NOMO-1 treated with dmso at 0.1 percent for 144 hours (cell line): ENCODE measurements at regions not wholly inside any gene's neighbourhood (a gene's known extent, or its start where the extent isn't known, plus 50 kb on each side); places are given as distances from the start of the nearest gene placed in this dataset.

Experiments
- DNase-seq: peaks from one replicate; lab custom pipeline; 2025; ENCODE audit not compliant: unreplicated experiment; lab: John Stamatoyannopoulos, UW

DNA sequence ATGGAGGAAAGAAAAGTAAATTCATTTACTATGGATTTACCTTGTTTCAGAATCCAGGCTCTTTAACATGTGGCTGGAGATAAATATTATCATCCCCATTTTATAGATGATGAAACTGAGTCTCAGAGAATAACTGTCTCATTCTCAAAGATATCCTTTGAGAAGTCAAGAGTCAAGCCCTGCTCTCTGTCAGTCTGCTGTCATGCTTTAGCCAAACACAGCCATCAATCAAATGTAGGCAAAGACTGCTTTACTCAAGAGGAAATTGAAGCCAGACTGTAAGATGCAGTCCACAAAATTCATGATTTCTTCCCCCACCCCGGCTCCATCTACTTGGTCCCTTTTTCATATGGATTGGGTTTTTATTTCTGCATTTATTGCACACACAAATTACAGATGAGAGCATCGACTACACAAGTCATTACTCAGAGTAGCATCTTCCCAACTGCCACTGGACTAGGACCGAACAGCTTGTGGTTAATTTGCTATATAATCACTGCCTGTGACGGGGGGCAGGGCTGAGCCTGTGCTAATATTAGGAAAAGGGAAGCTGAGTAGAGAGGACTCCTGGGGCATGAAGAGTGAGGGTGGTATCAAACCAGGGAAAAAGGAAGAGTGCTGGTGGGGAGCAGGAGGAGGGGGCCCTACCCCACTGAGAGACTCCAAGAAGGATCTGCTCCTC, 102.7 kb upstream of the TOP1 start:
- DNase-seq, result peak; percentile 53

GRCh38 chr20:40926928-40927327, 101.7 kb upstream of the TOP1 start:
- DNase-seq, result no peak

DNA sequence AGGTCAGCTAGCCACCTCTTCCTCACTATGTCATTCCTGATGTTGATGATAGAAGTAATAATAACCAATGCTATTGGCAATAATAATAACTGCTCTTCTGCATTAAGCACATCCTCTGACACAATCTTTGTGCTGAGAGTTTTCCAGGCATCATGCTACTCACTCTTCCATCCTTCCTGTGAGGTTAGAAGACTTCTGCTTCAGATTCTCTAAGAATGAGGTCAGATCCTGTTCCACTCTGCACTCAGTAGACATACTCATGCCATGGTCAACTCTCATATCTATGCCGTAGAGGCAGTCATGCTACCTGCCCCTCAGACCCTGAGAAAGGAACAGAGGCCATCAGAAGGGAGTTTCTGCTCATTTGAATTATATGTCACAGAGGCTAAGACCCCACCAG, 98.1 kb upstream of the TOP1 start:
- DNase-seq, result no peak

- DNase-seq, result no peak
Measured at GRCh38 chr20:40931410-40932044, 97.1 kb upstream of the TOP1 start.

DNA sequence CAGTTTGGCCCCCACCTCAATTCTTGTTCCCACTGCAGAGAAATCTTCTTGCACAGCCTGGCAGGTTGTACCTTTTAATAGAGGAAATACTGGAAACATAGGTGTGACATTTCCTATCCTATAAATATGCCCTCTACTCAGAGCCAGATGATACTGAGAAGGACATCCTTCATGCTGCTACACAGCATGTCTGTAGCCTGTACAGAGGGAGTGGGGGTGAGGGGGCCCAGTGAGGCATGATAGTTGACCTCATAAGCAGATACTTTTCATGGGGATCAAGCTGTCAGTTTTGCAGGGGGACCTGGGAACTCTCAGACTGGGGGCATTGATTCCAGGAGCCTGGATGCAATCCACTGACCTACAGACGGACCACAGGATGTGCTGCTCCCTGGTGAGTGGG, 96.2 kb upstream of the TOP1 start:
- DNase-seq, result no peak

- no peak for DNase-seq
Measured at GRCh38 chr20:40933758-40934157, 94.9 kb upstream of the TOP1 start.

- DNase-seq, result no peak
Measured at GRCh38 chr20:40938020-40938419, 90.6 kb upstream of the TOP1 start.

DNA sequence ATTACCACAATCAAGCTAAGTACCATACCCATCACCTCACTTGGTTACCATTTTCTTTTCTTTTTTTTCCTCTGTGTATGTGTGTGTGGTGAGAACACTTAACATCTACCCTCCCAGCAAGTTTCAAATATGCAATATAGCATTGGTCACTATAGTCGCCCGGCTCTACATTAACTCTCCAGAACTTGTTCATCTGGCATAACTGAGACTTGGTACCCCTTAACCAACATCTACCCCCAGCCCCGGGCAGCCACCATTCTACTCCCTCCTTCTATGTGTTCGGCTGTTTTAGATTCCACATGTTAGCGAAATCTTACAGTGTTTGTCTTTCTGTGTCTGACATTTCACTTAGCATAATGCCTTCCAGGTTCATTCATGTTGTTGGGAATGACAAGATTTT, 89.0 kb upstream of the TOP1 start:
- DNase-seq, result no peak

DNA sequence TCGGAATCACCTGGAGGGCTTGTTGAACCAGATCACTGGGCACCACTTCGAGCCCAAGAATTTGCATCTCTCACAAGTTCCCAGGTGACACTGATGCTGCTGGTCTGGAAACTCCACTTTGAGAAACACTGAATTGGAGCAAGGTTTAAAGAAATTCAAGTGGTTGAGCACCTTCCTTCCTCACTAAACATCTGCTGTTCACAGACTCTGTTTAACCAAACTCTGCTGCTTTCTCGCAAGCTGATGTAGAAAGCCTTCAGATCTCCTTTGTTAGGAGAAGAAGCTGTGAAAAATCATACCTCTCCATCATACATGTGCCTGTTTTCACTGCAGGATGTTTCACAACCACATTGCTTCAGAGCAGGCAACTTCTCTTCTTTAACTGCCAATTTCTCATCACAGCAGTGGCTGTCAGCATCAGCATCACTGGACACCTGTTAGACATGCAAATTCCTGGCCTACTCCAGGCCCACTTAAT, 87.5 kb upstream of the TOP1 start:
- DNase-seq, result peak; percentile 4

DNA sequence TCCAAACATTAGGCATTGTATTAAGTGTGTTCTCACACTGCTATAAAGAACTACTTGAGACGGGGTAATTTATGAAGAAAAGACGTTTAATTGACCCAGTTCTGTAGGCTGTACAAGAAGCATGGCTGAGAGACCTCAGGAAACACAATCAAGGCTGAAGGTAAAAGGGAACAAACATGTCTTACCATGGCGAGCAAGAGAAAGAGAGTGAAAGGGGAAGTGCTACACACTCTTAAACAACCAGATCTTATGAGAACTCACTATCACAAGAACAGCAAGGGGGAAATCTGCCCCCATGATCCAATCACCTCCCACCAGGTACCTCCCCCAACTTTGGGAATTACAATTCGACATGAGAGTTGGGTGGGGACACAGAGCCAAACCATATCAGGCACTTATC, 86.6 kb upstream of the TOP1 start:
- peak; percentile 55 for DNase-seq

- DNase-seq, result no peak
Measured at GRCh38 chr20:40942775-40943174, 85.8 kb upstream of the TOP1 start.

GRCh38 chr20:40943591-40943990, 85.0 kb upstream of the TOP1 start:
- no peak for DNase-seq

GRCh38 chr20:40945189-40945588, 83.4 kb upstream of the TOP1 start:
- no peak for DNase-seq

- DNase-seq, result peak; percentile 47
Measured at GRCh38 chr20:40945754-40946450, 82.7 kb upstream of the TOP1 start.

- no peak for DNase-seq
Measured at GRCh38 chr20:40946451-40946850, 82.2 kb upstream of the TOP1 start.

DNA sequence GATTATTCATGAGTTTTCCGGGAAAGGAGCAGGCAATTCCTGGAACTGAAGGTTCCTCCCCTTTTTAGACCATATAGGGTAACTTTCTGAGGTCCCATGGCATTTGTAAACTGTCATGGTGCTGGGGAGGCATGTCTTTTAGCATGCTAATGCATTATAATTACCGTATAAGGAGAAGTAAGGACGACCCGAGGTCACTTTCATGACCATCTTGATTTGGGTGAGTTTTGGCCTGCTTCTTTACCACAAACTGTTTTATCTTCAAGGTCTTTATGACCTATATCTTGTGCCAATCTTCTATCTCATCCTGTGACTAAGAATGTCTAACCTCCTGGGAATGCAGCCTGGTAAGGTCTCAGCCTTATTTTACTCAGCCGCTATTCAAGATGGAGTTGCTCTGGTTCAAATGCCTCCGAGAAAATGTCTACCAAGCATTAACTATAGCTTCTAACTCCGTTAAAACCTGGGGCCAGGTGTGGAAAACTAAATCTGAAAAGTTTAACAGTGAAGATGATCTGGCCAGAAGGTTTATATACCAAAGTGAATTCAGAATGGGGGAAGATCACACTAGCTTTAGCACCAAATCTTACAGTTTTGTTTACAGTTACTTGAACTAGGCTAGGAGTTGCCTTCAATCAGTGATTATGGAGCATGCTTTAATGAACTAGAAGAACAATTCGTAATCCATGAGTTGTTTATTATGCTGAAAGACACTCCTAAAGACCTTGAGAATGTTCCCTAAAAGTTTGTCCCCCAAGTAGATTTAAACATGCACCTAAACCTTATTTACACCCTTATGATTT, 80.0 kb upstream of the TOP1 start:
- DNase-seq, result no peak

DNA sequence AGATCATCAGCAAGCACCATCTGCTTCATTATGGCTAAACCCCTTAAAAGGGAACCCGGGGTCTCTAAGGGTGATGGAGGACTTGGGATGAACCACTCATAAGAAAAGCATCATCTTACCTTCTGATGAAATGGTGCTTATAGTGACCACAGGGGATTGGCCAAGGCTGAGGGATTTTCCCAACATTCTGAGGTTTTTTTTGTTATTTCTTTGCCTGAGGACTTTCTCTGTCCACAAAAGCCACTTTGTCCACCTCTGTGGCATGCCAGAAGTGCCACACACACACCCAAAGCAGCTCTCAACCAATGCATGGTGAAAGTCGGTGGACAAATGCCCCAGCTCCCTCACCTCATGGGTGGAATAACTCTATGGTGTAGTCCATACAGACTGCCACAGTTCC, 79.3 kb upstream of the TOP1 start:
- DNase-seq, result no peak

- DNase-seq, result no peak
Measured at GRCh38 chr20:40952136-40952535, 76.5 kb upstream of the TOP1 start.

DNA sequence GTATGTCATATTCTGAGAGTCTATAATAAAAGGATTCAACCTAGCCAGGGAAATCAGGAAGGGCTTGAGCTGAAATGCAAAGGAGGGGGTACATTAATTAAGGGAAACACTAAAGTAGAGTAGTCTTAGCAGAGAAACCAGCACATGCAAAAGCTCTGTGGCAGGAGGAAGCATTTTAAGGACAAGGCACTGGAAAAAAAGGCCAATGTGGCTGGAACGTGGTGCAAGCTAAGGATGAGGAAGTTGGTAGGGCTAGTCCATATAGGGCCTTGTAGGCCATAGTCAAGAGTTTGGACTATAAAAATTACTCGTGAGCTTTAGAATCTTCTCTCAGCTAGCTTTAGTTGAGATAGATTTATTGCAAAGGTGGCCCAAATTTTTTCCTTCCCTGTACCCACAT, 75.2 kb upstream of the TOP1 start:
- DNase-seq, result no peak

DNA sequence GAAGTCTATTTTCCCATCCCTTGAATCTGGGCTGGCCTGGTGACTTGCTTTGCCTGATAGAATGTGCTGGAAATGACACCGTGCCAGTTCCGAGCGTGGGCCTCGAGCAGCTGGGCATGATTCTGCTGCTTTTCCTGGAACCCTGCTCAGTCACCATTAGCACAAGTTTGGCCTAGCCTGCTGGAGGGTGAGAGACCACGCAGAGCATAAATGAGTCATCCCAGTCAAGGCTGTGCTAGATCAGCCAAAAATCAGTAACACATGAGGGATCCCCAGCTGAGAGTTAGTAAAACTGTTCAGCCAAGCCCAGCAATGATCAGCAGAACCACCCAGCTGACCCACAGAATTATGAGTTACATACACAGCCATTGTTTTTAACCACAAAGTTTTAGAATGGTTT, 74.8 kb upstream of the TOP1 start:
- DNase-seq, result no peak

- DNase-seq, result no peak
Measured at GRCh38 chr20:40954521-40955165, 74.0 kb upstream of the TOP1 start.
